Panc1 (cell line): ENCODE measurements at regions not wholly inside any gene's neighbourhood (a gene's known extent, or its start where the extent isn't known, plus 50 kb on each side); places are given as distances from the start of the nearest gene placed in this dataset.

ENCODE experiments used
- ATAC-seq: fragments of 200-7000 bp; cut with Tn5 transposase; 2 replicates; pipeline ENCODE4 v1.9.1; 2020; ENCODE audit warnings: mild to moderate bottlenecking, moderate library complexity
- BruUV-seq: library from RNA; stranded (reverse); fragments of 400-500 nt; replicated peaks from 2 replicates; lab custom pipeline; 2021; lab: Mats Ljungman, UMichigan
- CTCF ChIA-PET: fragments of 300-600 bp; sonication (Branson Sonifier 250); formaldehyde crosslinking; loops from one replicate; lab custom pipeline; 2022; ENCODE audit warnings: antibody characterized with exemption; lab: Charles Lee
- POLR2A ChIA-PET: fragments of 300-600 bp; sonication (Branson Sonifier 250); formaldehyde crosslinking; loops from one replicate; lab custom pipeline; 2022; ENCODE audit warnings: antibody characterized with exemption; lab: Charles Lee
- DNase-seq: peaks from one replicate; pipeline ENCODE4 v3.0.0-alpha.2; 2010; ENCODE audit warnings: low read depth, low spot score
- H3K27ac ChIP-seq: 2 replicates; pipeline ENCODE4 v1.5.1; 2011; ENCODE audit warnings: mild to moderate bottlenecking, low read length, inconsistent platforms
- H3K27me3 ChIP-seq: fragments of 200-500 bp; sonication (Bioruptor generic); 2 replicates; pipeline ENCODE4 v1.6.0; 2014; ENCODE audit warnings: low read length, inconsistent platforms; ENCODE audit not compliant: control insufficient read depth, insufficient read depth
- H3K36me3 ChIP-seq: fragments of 200-500 bp; sonication (Bioruptor generic); 2 replicates; pipeline ENCODE4 v1.5.1; 2014; ENCODE audit warnings: inconsistent platforms, mild to moderate bottlenecking, low read length, moderate library complexity; ENCODE audit not compliant: control insufficient read depth, insufficient read depth
- H3K4me1 ChIP-seq: 2 replicates; pipeline ENCODE4 v1.5.1; 2011; ENCODE audit warnings: inconsistent platforms, mild to moderate bottlenecking, low read length, moderate library complexity; ENCODE audit not compliant: control insufficient read depth, insufficient read depth
- H3K4me3 ChIP-seq, 2 experiments: 2 replicates each; pipeline ENCODE4 v1.5.1; 2011 to 2012; ENCODE audit warnings: low read depth in 2 of 2, low read length in 2 of 2, mild to moderate bottlenecking in 2 of 2, inconsistent platforms in 1 of 2, moderate library complexity in 1 of 2
- H3K9me3 ChIP-seq: fragments of 200-500 bp; sonication (Bioruptor generic); 2 replicates; pipeline ENCODE4 v1.5.1; 2014; ENCODE audit warnings: low read depth, mild to moderate bottlenecking, inconsistent platforms, low read length, moderate library complexity; ENCODE audit not compliant: control insufficient read depth, insufficient read depth
- POLR2AphosphoS5 ChIP-seq: IDR thresholded peaks from 2 replicates; pipeline ENCODE4 v1.6.1; 2012; ENCODE audit warnings: mild to moderate bottlenecking, low read depth, low read length, moderate library complexity
- SIN3A ChIP-seq: IDR thresholded peaks from 2 replicates; pipeline ENCODE4 v1.6.1; 2012; ENCODE audit warnings: low read depth, mild to moderate bottlenecking, low read length, moderate library complexity, borderline replicate concordance; ENCODE audit not compliant: insufficient read depth
- TCF7L2 ChIP-seq: IDR thresholded peaks from 2 replicates; pipeline ENCODE4 v1.6.1; 2011; ENCODE audit warnings: mild to moderate bottlenecking, low read depth, low read length, inconsistent platforms
- in situ Hi-C: cut with HindIII; loops from 2 replicates; pipeline ENCODE4 v1.10.0; 2016; ENCODE audit warnings: low sequenced_read_pairs, low pct_unique_long_range_greater_than_20kb
- intact Hi-C: fragments of 100-400 bp; cut with micrococcal nuclease; formaldehyde crosslinking; loops from one replicate; pipeline ENCODE4 v1.10.0; 2022; ENCODE audit not compliant: unreplicated experiment
- TF ChIP-seq, protein P1 (sequence below): fragments of 450-650 bp; IDR thresholded peaks from 2 replicates; pipeline ENCODE4 v1.5.1; 2017; ENCODE audit warnings: mild to moderate bottlenecking
- TF ChIP-seq, protein P2 (sequence below), 2 experiments: IDR thresholded peaks; 2 replicates each; pipeline ENCODE4 v1.6.1; 2011 to 2012; ENCODE audit warnings: low read depth in 2 of 2, control low read depth in 1 of 2, low read length in 1 of 2, mild to moderate bottlenecking in 1 of 2, moderate library complexity in 1 of 2; ENCODE audit not compliant: insufficient read depth in 1 of 2

DNA sequence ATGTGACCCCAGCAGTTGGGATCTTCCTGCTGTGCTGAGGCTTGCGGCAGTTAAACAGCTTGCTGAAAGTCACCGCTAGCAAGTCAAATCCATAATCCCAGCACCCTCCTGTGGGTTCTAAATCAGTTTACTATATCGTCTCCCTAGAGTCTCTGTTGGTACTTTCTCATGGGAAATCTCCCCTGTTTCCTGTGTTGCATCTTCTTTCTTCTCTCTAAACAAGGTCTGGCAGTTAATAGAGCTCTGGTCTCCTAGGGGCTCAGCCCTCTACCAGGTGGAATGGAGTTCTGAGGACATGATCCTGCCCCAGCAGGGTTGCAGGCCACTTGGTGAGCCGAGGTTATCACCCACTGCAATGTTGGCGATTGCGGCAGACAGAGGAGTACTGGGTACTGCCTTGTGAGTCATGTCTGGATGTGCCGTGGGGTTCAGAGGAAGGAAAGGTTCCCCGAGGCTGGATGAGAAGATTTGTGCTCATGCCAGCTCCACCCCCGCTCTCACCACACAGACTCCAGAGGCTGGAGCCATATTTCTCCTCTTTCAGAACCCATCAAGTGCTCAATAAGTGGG is 59.4 kb upstream of the SIX2 start:
- Histone ChIP-seq H3K27ac (no peak overlapping the region), H3K9me3 (no peaks in the 10 kb centered on the region), H3K4me3 (no peak overlapping the region), H3K36me3 (no peaks in the 10 kb centered on the region), H3K27me3 (peaks cover 16% of the 10 kb centered on the region; the same call in 1 of the 2 replicates), H3K4me1 (no peaks in the 10 kb centered on the region)
- intact Hi-C loops = no loop called here
- BruUV-seq = no TSS peak
- TF ChIP-seq, protein P1, sequence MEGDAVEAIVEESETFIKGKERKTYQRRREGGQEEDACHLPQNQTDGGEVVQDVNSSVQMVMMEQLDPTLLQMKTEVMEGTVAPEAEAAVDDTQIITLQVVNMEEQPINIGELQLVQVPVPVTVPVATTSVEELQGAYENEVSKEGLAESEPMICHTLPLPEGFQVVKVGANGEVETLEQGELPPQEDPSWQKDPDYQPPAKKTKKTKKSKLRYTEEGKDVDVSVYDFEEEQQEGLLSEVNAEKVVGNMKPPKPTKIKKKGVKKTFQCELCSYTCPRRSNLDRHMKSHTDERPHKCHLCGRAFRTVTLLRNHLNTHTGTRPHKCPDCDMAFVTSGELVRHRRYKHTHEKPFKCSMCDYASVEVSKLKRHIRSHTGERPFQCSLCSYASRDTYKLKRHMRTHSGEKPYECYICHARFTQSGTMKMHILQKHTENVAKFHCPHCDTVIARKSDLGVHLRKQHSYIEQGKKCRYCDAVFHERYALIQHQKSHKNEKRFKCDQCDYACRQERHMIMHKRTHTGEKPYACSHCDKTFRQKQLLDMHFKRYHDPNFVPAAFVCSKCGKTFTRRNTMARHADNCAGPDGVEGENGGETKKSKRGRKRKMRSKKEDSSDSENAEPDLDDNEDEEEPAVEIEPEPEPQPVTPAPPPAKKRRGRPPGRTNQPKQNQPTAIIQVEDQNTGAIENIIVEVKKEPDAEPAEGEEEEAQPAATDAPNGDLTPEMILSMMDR = no peak
- TF ChIP-seq, protein P2, sequence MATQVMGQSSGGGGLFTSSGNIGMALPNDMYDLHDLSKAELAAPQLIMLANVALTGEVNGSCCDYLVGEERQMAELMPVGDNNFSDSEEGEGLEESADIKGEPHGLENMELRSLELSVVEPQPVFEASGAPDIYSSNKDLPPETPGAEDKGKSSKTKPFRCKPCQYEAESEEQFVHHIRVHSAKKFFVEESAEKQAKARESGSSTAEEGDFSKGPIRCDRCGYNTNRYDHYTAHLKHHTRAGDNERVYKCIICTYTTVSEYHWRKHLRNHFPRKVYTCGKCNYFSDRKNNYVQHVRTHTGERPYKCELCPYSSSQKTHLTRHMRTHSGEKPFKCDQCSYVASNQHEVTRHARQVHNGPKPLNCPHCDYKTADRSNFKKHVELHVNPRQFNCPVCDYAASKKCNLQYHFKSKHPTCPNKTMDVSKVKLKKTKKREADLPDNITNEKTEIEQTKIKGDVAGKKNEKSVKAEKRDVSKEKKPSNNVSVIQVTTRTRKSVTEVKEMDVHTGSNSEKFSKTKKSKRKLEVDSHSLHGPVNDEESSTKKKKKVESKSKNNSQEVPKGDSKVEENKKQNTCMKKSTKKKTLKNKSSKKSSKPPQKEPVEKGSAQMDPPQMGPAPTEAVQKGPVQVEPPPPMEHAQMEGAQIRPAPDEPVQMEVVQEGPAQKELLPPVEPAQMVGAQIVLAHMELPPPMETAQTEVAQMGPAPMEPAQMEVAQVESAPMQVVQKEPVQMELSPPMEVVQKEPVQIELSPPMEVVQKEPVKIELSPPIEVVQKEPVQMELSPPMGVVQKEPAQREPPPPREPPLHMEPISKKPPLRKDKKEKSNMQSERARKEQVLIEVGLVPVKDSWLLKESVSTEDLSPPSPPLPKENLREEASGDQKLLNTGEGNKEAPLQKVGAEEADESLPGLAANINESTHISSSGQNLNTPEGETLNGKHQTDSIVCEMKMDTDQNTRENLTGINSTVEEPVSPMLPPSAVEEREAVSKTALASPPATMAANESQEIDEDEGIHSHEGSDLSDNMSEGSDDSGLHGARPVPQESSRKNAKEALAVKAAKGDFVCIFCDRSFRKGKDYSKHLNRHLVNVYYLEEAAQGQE (IDR thresholded peaks at IDR 0.05; ENCODE audit: insufficient read depth in 1 of 2, low read depth in 2 of 2, low read length in 1 of 2) = no peak
- TF ChIP-seq TCF7L2 (no peak), POLR2AphosphoS5 (no peak)
- ATAC-seq = no peak
- no peak for DNase-seq
- CTCF ChIA-PET = no interaction called here
- POLR2A ChIA-PET = no interaction called here
- in situ Hi-C loops = no loop called here

DNA sequence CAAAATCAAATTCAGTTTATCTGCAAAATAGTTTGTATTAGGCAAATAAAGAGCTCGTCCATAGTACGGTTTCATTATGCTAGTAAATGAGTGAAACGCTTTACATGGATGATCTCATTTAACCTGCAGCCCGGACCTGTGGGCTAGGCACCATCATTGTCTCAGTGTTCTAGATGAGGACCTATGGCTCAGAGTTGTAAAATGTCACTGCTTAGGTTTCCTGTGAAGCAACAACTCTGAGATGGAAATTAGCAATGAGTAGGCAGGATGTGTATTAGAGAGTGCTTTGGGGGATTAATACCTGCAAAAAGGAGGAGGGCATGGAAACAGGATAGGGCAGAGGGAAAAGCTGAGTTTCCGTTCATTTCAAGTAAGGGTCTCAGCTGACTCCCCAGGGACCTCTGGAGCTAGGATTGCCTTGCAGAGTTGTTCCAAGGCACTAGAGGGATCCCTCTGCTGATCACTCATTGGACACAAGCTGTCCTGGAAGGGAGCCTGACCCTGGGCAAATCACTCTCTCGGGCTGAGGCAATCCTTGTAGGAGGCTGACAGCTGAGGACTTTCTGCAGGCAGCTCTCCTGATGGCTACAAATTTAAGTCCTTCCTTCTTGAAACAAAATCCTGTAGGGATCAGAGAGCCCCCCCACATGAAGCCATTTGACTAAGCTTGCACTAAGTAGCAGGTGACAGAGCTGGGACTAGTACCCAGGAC is 58.8 kb upstream of the SIX2 start:
- Histone ChIP-seq H3K4me1 (no peaks in the 10 kb centered on the region), H3K27me3 (peaks cover 15% of the 10 kb centered on the region; the same call in 1 of the 2 replicates), H3K4me3 (no peak overlapping the region), H3K27ac (no peak overlapping the region), H3K9me3 (no peaks in the 10 kb centered on the region), H3K36me3 (no peaks in the 10 kb centered on the region)
- POLR2A ChIA-PET = no interaction called here
- BruUV-seq = no TSS peak
- in situ Hi-C loops (no loop called here), intact Hi-C loops (no loop called here)
- CTCF ChIA-PET = no interaction called here
- TF ChIP-seq TCF7L2 (no peak), POLR2AphosphoS5 (no peak), SIN3A (no peak)
- TF ChIP-seq, protein P1 = no peak
- TF ChIP-seq, protein P2 (IDR thresholded peaks at IDR 0.05; ENCODE audit: insufficient read depth in 1 of 2, low read depth in 2 of 2, low read length in 1 of 2) = no peak
- ATAC-seq (no peak), DNase-seq (no peak)
